ENCODE measurements at regions not wholly inside any gene's neighbourhood (a gene's known extent, or its start where the extent isn't known, plus 50 kb on each side); places are given as distances from the start of the nearest gene placed in this dataset.
"Not testable (repeated sequence)": the region's sequence is repeated elsewhere in the genome, so short reads cannot be mapped to it uniquely, and the experiment has no call there.

- H3K36me3 ChIP-seq (ENCODE audit: control insufficient read depth in 1 of 2, insufficient read depth in 2 of 2, low read length in 2 of 2); H4K20me1 ChIP-seq (ENCODE audit: insufficient read depth); H3K4me1 ChIP-seq (ENCODE audit: control insufficient read depth in 1 of 2, insufficient read depth in 2 of 2, low read length in 2 of 2); H3K4me3 ChIP-seq (replicated peaks in 1 of 2; ENCODE audit: low read depth in 1 of 2, low read length in 2 of 2); H2AFZ ChIP-seq (ENCODE audit: low read depth, low read length, poor library complexity, severe bottlenecking); H3K27me3 ChIP-seq (ENCODE audit: insufficient read depth, low read length); RAD21 ChIA-PET (ENCODE audit: low non-redundant PET in 1 of 2, low total read pairs in 2 of 2, uncharacterized antibody in 2 of 2, unreplicated experiment in 2 of 2); H3K4me2 ChIP-seq (ENCODE audit: low read length); BruUV-seq (replicated peaks); CTCF ChIA-PET; H3K79me2 ChIP-seq (ENCODE audit: insufficient read depth, low read length); H3K9me2 ChIP-seq (ENCODE audit: insufficient read depth); POLR2A ChIA-PET; H3K9me3 ChIP-seq (ENCODE audit: control insufficient read depth in 1 of 2, insufficient read depth in 1 of 2, low read depth in 1 of 2, low read length in 2 of 2); DNase-seq (ENCODE audit: low read depth, low spot score); H3K27ac ChIP-seq (ENCODE audit: low read depth, low read length); H3K9ac ChIP-seq (ENCODE audit: low read length): not testable (repeated sequence)
- peak; percentile 50; the same call in 1 of the 2 replicates for ATAC-seq
- intact Hi-C loops (cut with micrococcal nuclease) = loop anchor here (10.0 kb wide), 3 partner anchors 122 to 1062 kb away; partner anchors contain the start of gene NOX4
- TF ChIP-seq CTCF (IDR thresholded peaks at IDR 0.05 in 2 of 3, conservative IDR thresholded peaks at IDR 0.05 in 1 of 3; ENCODE audit: borderline replicate concordance in 1 of 3, insufficient read depth in 1 of 3, low read depth in 2 of 3, low read length in 2 of 3) (peak in 2 of 3 experiments; percentile 27 to 31; a peak in 3 of 6 replicates), RAD21 (IDR thresholded peaks at IDR 0.05; ENCODE audit: low read depth) (peak; percentile 49)
Measured at GRCh38 chr11:89616999-89617602, 93.0 kb upstream of the TRIM77 start.

GRCh38 chr11:89620721-89621120 is 89.4 kb upstream of the TRIM77 start:
- H2AFZ ChIP-seq (ENCODE audit: low read depth, low read length, poor library complexity, severe bottlenecking); POLR2A ChIA-PET; H3K79me2 ChIP-seq (ENCODE audit: insufficient read depth, low read length); H3K9me3 ChIP-seq (ENCODE audit: control insufficient read depth in 1 of 2, insufficient read depth in 1 of 2, low read depth in 1 of 2, low read length in 2 of 2); H3K4me2 ChIP-seq (ENCODE audit: low read length); H4K20me1 ChIP-seq (ENCODE audit: insufficient read depth); RAD21 ChIA-PET (ENCODE audit: low non-redundant PET in 1 of 2, low total read pairs in 2 of 2, uncharacterized antibody in 2 of 2, unreplicated experiment in 2 of 2); intact Hi-C loops (cut with micrococcal nuclease); H3K9me2 ChIP-seq (ENCODE audit: insufficient read depth); DNase-seq (ENCODE audit: low read depth, low spot score); H3K4me1 ChIP-seq (ENCODE audit: control insufficient read depth in 1 of 2, insufficient read depth in 2 of 2, low read length in 2 of 2); H3K27ac ChIP-seq (ENCODE audit: low read depth, low read length); ATAC-seq; H3K36me3 ChIP-seq (ENCODE audit: control insufficient read depth in 1 of 2, insufficient read depth in 2 of 2, low read length in 2 of 2); CTCF ChIA-PET; BruUV-seq (replicated peaks); H3K9ac ChIP-seq (ENCODE audit: low read length); H3K27me3 ChIP-seq (ENCODE audit: insufficient read depth, low read length); H3K4me3 ChIP-seq (replicated peaks in 1 of 2; ENCODE audit: low read depth in 1 of 2, low read length in 2 of 2): not testable (repeated sequence)
